Activated T-cell treated with anti-CD3 and anti-CD28 coated beads for 24 hours (primary cell): ENCODE measurements at regions not wholly inside any gene's neighbourhood (a gene's known extent, or its start where the extent isn't known, plus 50 kb on each side); places are given as distances from the start of the nearest gene placed in this dataset.
"Not testable (repeated sequence)": the region's sequence is repeated elsewhere in the genome, so short reads cannot be mapped to it uniquely, and the experiment has no call there.

Experiments
- DNase-seq: peaks from one replicate; pipeline ENCODE4 v3.0.0-alpha.2; 2020; ENCODE audit warnings: low read depth

- no peak for DNase-seq
These were observed 125.5 kb upstream of the DCN start for GRCh38 chr12:91307957-91308670.

- no peak for DNase-seq
These were observed 107.7 kb upstream of the DCN start for GRCh38 chr12:91290354-91290753.

- DNase-seq: no peak
These were observed 107.3 kb upstream of the DCN start for GRCh38 chr12:91289906-91290305.

GRCh38 chr12:91289072-91289471 is 106.5 kb upstream of the DCN start:
- no peak for DNase-seq

GRCh38 chr12:91287753-91288152 is 105.1 kb upstream of the DCN start:
- DNase-seq: no peak

GRCh38 chr12:91278126-91278525 is 95.5 kb upstream of the DCN start:
- no peak for DNase-seq

- DNase-seq: no peak
These were observed 93.9 kb upstream of the DCN start for GRCh38 chr12:91276509-91276908.

- DNase-seq: no peak
These were observed 92.7 kb upstream of the DCN start for GRCh38 chr12:91275321-91275720.

GRCh38 chr12:91274916-91275315 is 92.3 kb upstream of the DCN start:
- DNase-seq: no peak

- DNase-seq: no peak
These were observed 90.9 kb upstream of the DCN start for GRCh38 chr12:91273560-91273959.

- DNase-seq: no peak
These were observed 89.9 kb upstream of the DCN start for GRCh38 chr12:91272461-91273063.

GRCh38 chr12:91271185-91271584 is 88.6 kb upstream of the DCN start:
- no peak for DNase-seq

- DNase-seq: no peak
These were observed 84.4 kb upstream of the DCN start for GRCh38 chr12:91267039-91267438.

- DNase-seq: no peak
These were observed 81.6 kb upstream of the DCN start for GRCh38 chr12:91264178-91264577.

- DNase-seq: no peak
These were observed 79.4 kb upstream of the DCN start for GRCh38 chr12:91261820-91262676.

GRCh38 chr12:91256411-91256810 is 73.8 kb upstream of the DCN start:
- DNase-seq: no peak

- no peak for DNase-seq
These were observed 69.7 kb upstream of the DCN start for GRCh38 chr12:91252341-91252740.

- no peak for DNase-seq
These were observed 67.7 kb upstream of the DCN start for GRCh38 chr12:91250273-91250665.

GRCh38 chr12:91249518-91250272 is 67.1 kb upstream of the DCN start:
- DNase-seq: no peak

GRCh38 chr12:91249054-91249453 is 66.4 kb upstream of the DCN start:
- no peak for DNase-seq

GRCh38 chr12:91243177-91243576 is 60.6 kb upstream of the DCN start:
- DNase-seq: not testable (repeated sequence)

GRCh38 chr12:91241756-91242155 is 59.1 kb upstream of the DCN start:
- no peak for DNase-seq
